Osteoblast (primary cell): ENCODE measurements at regions not wholly inside any gene's neighbourhood (a gene's known extent, or its start where the extent isn't known, plus 50 kb on each side); places are given as distances from the start of the nearest gene placed in this dataset.

Experiments
- DNase-seq: peaks from one replicate; pipeline ENCODE4 v3.0.0; 2011; ENCODE audit warnings: low spot score, mixed read lengths; ENCODE audit not compliant: insufficient read length; ENCODE audit errors: missing footprints
- H2AFZ ChIP-seq: 2 replicates; pipeline ENCODE4 v1.6.0; 2011; ENCODE audit warnings: mild to moderate bottlenecking, low read length
- H3K27ac ChIP-seq: 2 replicates; pipeline ENCODE4 v1.5.1; 2011; ENCODE audit warnings: mild to moderate bottlenecking, low read depth, low read length, moderate library complexity
- H3K27me3 ChIP-seq: 2 replicates; pipeline ENCODE4 v1.6.0; 2012; ENCODE audit warnings: mild to moderate bottlenecking, control low read depth, inconsistent platforms, low read length, moderate library complexity; ENCODE audit not compliant: insufficient read depth
- H3K36me3 ChIP-seq: 2 replicates; pipeline ENCODE4 v1.5.1; 2011; ENCODE audit warnings: mild to moderate bottlenecking, low read length, control low read depth, moderate library complexity; ENCODE audit not compliant: insufficient read depth
- H3K4me1 ChIP-seq: 2 replicates; pipeline ENCODE4 v1.5.1; 2011; ENCODE audit warnings: mild to moderate bottlenecking, low read length, control low read depth, moderate library complexity; ENCODE audit not compliant: insufficient read depth
- H3K4me2 ChIP-seq: 2 replicates; pipeline ENCODE4 v1.6.0; 2011; ENCODE audit warnings: mild to moderate bottlenecking, low read length; ENCODE audit not compliant: insufficient read depth
- H3K4me3 ChIP-seq: fragments of 200-600 bp; sonication (generic); 3 replicates; pipeline ENCODE4 v1.5.1; 2012; ENCODE audit warnings: mild to moderate bottlenecking, low read length, inconsistent platforms; ENCODE audit not compliant: insufficient read depth
- H3K79me2 ChIP-seq: 2 replicates; pipeline ENCODE4 v1.6.0; 2012; ENCODE audit warnings: mild to moderate bottlenecking, low read length, control low read depth, inconsistent platforms; ENCODE audit not compliant: insufficient read depth
- H3K9me3 ChIP-seq: 2 replicates; pipeline ENCODE4 v1.5.1; 2011; ENCODE audit warnings: low read depth, low read length, control low read depth
- H4K20me1 ChIP-seq: 2 replicates; pipeline ENCODE4 v1.6.0; 2012; ENCODE audit warnings: mild to moderate bottlenecking, low read length, control low read depth; ENCODE audit not compliant: insufficient read depth
- TF ChIP-seq, protein P1 (sequence below): IDR thresholded peaks from 2 replicates; pipeline ENCODE4 v1.5.1; 2011; ENCODE audit warnings: mild to moderate bottlenecking, low read depth, low read length, moderate library complexity; ENCODE audit errors: extremely low read depth

DNA sequence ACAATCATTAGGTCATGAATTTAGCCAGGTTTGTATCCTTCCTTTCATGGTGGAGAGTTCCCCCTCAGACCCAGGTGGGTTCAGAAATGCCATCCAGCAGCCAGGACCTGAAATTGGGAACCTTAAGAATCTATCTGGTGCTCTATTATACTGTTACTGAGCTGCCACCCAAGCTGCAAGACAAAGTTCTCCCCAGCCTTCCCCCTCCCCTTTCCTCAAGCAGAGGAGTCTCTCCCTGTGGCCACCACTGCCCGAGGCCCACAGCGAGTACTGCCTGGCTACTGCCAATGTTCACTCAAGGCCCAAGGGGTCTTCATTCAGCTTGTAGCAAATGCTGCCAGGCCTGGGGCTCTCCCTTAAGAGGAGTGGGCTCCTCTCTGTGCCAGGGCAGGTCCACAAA, 133.8 kb downstream of the TMEM38B start:
- H3K4me2 ChIP-seq: no peak overlapping the region
- no peaks in the 10 kb centered on the region for H3K36me3 ChIP-seq
- H3K4me3 ChIP-seq: no peak overlapping the region
- DNase-seq: no peak
- no peaks in the 10 kb centered on the region for H4K20me1 ChIP-seq
- TF ChIP-seq, protein P1, sequence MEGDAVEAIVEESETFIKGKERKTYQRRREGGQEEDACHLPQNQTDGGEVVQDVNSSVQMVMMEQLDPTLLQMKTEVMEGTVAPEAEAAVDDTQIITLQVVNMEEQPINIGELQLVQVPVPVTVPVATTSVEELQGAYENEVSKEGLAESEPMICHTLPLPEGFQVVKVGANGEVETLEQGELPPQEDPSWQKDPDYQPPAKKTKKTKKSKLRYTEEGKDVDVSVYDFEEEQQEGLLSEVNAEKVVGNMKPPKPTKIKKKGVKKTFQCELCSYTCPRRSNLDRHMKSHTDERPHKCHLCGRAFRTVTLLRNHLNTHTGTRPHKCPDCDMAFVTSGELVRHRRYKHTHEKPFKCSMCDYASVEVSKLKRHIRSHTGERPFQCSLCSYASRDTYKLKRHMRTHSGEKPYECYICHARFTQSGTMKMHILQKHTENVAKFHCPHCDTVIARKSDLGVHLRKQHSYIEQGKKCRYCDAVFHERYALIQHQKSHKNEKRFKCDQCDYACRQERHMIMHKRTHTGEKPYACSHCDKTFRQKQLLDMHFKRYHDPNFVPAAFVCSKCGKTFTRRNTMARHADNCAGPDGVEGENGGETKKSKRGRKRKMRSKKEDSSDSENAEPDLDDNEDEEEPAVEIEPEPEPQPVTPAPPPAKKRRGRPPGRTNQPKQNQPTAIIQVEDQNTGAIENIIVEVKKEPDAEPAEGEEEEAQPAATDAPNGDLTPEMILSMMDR: no peak
- no peaks in the 10 kb centered on the region for H3K9me3 ChIP-seq
- no peak overlapping the region for H3K27ac ChIP-seq
- H3K27me3 ChIP-seq: no peaks in the 10 kb centered on the region
- no peak overlapping the region for H2AFZ ChIP-seq
- no peaks in the 10 kb centered on the region for H3K79me2 ChIP-seq
- no peaks in the 10 kb centered on the region for H3K4me1 ChIP-seq

DNA sequence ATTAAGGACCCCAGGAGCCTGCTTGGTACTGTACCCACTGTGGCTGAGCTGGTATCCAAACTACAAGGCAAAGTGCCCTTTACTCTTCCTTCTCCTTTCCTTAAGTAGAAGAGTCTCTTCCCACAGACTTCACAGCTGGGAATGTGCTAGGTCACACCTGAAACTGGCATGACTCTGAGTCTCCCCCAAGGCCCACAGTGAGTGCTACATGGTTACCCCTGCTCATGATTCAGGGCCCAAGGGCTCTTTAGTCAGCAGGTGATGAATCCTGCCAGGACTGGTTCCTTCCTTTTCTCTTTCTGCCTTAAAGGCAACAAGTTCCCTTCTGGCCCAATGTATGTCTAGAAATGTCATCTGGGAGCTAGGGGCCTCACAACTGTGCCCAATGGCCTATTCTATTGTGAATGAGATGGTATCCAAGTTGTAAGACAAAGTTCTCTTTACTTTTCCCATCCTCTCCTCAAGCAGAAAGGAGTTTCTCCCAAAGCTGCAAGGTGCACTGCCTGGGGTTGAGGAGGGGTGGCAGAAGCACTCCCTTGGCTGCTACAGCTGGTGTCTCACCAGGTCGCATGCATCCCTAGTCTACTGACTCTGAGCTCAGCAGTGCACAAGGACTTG, 134.4 kb downstream of the TMEM38B start:
- no peak overlapping the region for H2AFZ ChIP-seq
- H3K4me1 ChIP-seq: no peaks in the 10 kb centered on the region
- H4K20me1 ChIP-seq: no peaks in the 10 kb centered on the region
- no peaks in the 10 kb centered on the region for H3K9me3 ChIP-seq
- H3K79me2 ChIP-seq: no peaks in the 10 kb centered on the region
- no peaks in the 10 kb centered on the region for H3K36me3 ChIP-seq
- H3K27ac ChIP-seq: no peak overlapping the region
- no peak for DNase-seq
- no peaks in the 10 kb centered on the region for H3K27me3 ChIP-seq
- TF ChIP-seq, protein P1: no peak
- no peak overlapping the region for H3K4me2 ChIP-seq
- no peak overlapping the region for H3K4me3 ChIP-seq

DNA sequence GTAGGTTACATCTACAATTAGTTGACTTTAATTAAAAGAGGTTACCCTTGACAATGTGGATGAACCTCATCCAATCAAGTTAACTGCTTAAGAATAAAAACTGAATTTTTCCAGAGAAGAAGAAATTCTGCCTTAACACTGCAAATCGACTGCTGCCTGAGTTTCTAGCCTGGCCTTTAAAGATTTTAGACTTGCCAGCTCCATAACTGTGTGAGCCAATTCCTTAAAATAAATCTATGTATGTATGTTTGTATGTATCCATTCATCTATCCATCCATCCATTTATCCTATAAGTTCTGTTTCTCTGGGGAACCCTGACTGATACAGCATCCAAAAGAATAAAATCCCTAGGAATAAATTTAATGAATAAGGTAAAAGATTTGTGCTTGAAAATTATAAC, 136.1 kb downstream of the TMEM38B start:
- H3K4me1 ChIP-seq: no peaks in the 10 kb centered on the region
- no peaks in the 10 kb centered on the region for H3K9me3 ChIP-seq
- no peak overlapping the region for H3K27ac ChIP-seq
- DNase-seq: no peak
- H2AFZ ChIP-seq: no peak overlapping the region
- H3K4me2 ChIP-seq: no peak overlapping the region
- no peaks in the 10 kb centered on the region for H4K20me1 ChIP-seq
- no peak overlapping the region for H3K4me3 ChIP-seq
- TF ChIP-seq, protein P1: no peak
- no peaks in the 10 kb centered on the region for H3K79me2 ChIP-seq
- no peaks in the 10 kb centered on the region for H3K36me3 ChIP-seq
- no peaks in the 10 kb centered on the region for H3K27me3 ChIP-seq

DNA sequence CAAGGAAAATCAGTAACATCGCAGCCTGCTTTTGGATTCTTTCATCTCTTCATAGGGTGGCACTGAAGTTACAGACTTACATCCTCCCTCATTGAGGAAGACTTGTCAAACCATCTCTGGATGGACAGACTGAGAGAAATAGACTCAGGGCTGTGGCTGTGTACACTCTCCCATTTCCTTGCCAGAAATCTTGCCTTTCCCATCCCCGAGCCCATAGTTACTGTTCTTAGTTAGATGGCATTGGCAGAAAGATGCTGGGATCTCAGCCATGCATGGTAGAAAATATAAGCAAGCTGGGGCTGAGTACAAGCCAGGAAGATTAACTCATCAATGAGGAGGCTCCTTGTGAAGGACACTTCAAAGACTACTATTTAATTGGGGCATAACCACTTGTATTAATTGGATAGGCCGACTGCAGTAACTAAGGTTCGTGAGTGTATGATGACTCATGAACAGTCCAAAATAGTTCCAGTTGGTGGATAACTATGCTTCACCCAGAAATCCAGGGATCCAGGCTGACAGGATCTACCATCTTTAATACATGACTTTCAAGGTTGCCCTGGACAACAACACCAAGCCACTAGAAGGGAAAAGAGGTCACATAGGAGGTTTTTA, 137.9 kb downstream of the TMEM38B start:
- no peaks in the 10 kb centered on the region for H3K79me2 ChIP-seq
- no peak overlapping the region for H2AFZ ChIP-seq
- no peaks in the 10 kb centered on the region for H4K20me1 ChIP-seq
- TF ChIP-seq, protein P1: no peak
- H3K27me3 ChIP-seq: no peaks in the 10 kb centered on the region
- H3K4me2 ChIP-seq: no peak overlapping the region
- H3K4me1 ChIP-seq: no peaks in the 10 kb centered on the region
- H3K36me3 ChIP-seq: no peaks in the 10 kb centered on the region
- no peak overlapping the region for H3K4me3 ChIP-seq
- H3K27ac ChIP-seq: no peak overlapping the region
- no peak for DNase-seq
- H3K9me3 ChIP-seq: no peaks in the 10 kb centered on the region
